HL-60 (cell line): ENCODE measurements at regions not wholly inside any gene's neighbourhood (a gene's known extent, or its start where the extent isn't known, plus 50 kb on each side); places are given as distances from the start of the nearest gene placed in this dataset.

Source experiments
- DNase-seq, 2 experiments: peaks; one replicate each; pipeline ENCODE4 v3.0.0-alpha.2; 2010 to 2020; ENCODE audit warnings: low read depth in 1 of 2, low spot score in 1 of 2
- H3K27ac ChIP-seq: fragments of 250-450 bp; sonication (Bioruptor Pico); replicated peaks from 2 replicates; pipeline ENCODE4 v1.5.1; 2020; ENCODE audit warnings: mild to moderate bottlenecking, moderate library complexity
- H3K27me3 ChIP-seq: fragments of 250-450 bp; sonication (Bioruptor Pico); 2 replicates; pipeline ENCODE4 v1.5.1; 2021; ENCODE audit warnings: mild to moderate bottlenecking, moderate library complexity; ENCODE audit not compliant: insufficient read depth, poor library complexity, severe bottlenecking
- H3K4me3 ChIP-seq: replicated peaks from 2 replicates; pipeline ENCODE4 v1.5.1; 2011; ENCODE audit warnings: mild to moderate bottlenecking, control low read depth, low read length; ENCODE audit not compliant: insufficient read depth
- GABPA ChIP-seq: IDR thresholded peaks from 2 replicates; pipeline ENCODE4 v1.6.1; 2012; ENCODE audit warnings: low read depth
- POLR2AphosphoS5 ChIP-seq: IDR thresholded peaks from 2 replicates; pipeline ENCODE4 v1.6.1; 2012; ENCODE audit warnings: low read depth
- REST ChIP-seq: IDR thresholded peaks from 2 replicates; pipeline ENCODE4 v1.6.1; 2012; ENCODE audit warnings: low read depth; ENCODE audit not compliant: insufficient replicate concordance
- SPI1 ChIP-seq: IDR thresholded peaks from 2 replicates; pipeline ENCODE4 v1.6.1; 2012; ENCODE audit warnings: low read depth, mild to moderate bottlenecking, borderline replicate concordance
- TF ChIP-seq, protein P1 (sequence below): IDR thresholded peaks from one replicate; pipeline ENCODE4 v1.5.1; 2011; ENCODE audit warnings: low read length, control low read depth, inconsistent platforms; ENCODE audit not compliant: insufficient read depth

GRCh38 chr5:103498800-103499551 lies 63.6 kb downstream of the NUDT12 start:
- Histone ChIP-seq H3K4me3 (no peak overlapping the region), H3K27me3 (no peaks in the 10 kb centered on the region), H3K27ac (no peak overlapping the region)
- no peak for TF ChIP-seq REST
- no peak for TF ChIP-seq GABPA
- no peak for TF ChIP-seq SPI1
- TF ChIP-seq, protein P1, sequence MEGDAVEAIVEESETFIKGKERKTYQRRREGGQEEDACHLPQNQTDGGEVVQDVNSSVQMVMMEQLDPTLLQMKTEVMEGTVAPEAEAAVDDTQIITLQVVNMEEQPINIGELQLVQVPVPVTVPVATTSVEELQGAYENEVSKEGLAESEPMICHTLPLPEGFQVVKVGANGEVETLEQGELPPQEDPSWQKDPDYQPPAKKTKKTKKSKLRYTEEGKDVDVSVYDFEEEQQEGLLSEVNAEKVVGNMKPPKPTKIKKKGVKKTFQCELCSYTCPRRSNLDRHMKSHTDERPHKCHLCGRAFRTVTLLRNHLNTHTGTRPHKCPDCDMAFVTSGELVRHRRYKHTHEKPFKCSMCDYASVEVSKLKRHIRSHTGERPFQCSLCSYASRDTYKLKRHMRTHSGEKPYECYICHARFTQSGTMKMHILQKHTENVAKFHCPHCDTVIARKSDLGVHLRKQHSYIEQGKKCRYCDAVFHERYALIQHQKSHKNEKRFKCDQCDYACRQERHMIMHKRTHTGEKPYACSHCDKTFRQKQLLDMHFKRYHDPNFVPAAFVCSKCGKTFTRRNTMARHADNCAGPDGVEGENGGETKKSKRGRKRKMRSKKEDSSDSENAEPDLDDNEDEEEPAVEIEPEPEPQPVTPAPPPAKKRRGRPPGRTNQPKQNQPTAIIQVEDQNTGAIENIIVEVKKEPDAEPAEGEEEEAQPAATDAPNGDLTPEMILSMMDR, result no peak
- no peak for TF ChIP-seq POLR2AphosphoS5
- no peak for DNase-seq

GRCh38 chr5:103498211-103498610 lies 64.4 kb downstream of the NUDT12 start:
- no peak for TF ChIP-seq GABPA
- TF ChIP-seq, protein P1, result no peak
- TF ChIP-seq SPI1, result no peak
- TF ChIP-seq REST, result no peak

GRCh38 chr5:103497781-103498180 lies 64.8 kb downstream of the NUDT12 start:
- no peaks in the 10 kb centered on the region for H3K27me3 ChIP-seq
- no peak overlapping the region for H3K4me3 ChIP-seq
- no peak overlapping the region for H3K27ac ChIP-seq
- no peak for DNase-seq
- no peak for TF ChIP-seq POLR2AphosphoS5

More at GRCh38 chr5:103498211-103498610, 64.4 kb downstream of the NUDT12 start:
- Histone ChIP-seq H3K27ac (no peak overlapping the region), H3K4me3 (no peak overlapping the region), H3K27me3 (no peaks in the 10 kb centered on the region)
- DNase-seq, result no peak

DNA sequence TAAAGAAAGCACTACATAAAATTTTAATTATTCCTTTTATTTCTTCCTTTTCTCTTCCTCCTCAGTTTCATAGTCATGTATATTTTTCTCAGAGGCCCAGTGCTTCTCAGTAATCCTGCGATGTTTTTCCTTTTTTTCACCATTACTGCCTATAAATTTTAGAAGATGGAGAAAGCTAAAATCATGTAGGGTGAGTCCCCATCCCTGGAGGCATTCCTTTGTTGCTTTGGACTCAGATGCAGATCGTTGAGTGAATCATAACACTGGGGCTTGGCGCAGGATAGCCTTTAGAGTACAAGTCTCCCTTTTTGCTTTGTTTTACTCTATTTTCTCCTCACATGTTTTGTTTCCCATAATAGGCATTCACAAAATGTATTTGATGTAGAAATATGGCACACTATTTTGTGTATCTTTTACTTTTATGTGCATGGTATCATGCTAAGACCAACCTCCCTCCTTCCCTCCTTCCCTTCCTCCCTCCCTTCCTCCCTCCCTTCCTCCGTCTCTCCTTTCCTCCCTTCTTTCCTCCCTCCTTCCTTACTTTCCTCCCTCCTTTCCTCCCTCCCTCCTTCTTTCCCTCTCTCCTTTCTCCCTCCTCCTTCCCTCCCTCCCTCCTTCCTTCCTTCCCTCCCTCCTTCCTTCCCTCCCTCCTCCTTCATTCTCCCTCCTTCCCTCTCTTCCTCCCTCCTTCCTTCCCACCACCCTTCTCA lies 72.4 kb downstream of the NUDT12 start:
- Histone ChIP-seq H3K4me3 (no peak overlapping the region), H3K27ac (no peak overlapping the region), H3K27me3 (no peaks in the 10 kb centered on the region)
- no peak for DNase-seq
- no peak for TF ChIP-seq GABPA
- no peak for TF ChIP-seq SPI1
- TF ChIP-seq POLR2AphosphoS5, result no peak
- no peak for TF ChIP-seq REST
- TF ChIP-seq, protein P1, result no peak
